HUES64 (cell line): ENCODE measurements at regions not wholly inside any gene's neighbourhood (a gene's known extent, or its start where the extent isn't known, plus 50 kb on each side); places are given as distances from the start of the nearest gene placed in this dataset.

Experiments
- H3K27ac ChIP-seq: 2 replicates; pipeline ENCODE4 v1.7.0; 2013; ENCODE audit warnings: low read depth, low read length, inconsistent platforms
- H3K27me3 ChIP-seq: 2 replicates; pipeline ENCODE4 v1.6.1; 2013; ENCODE audit warnings: mild to moderate bottlenecking, low read length; ENCODE audit not compliant: insufficient read depth
- H3K36me3 ChIP-seq: 2 replicates; pipeline ENCODE4 v1.6.1; 2013; ENCODE audit warnings: mild to moderate bottlenecking, low read length; ENCODE audit not compliant: insufficient read depth
- H3K4me1 ChIP-seq: 2 replicates; pipeline ENCODE4 v1.6.1; 2013; ENCODE audit warnings: mild to moderate bottlenecking, low read length, moderate library complexity; ENCODE audit not compliant: insufficient read depth
- H3K4me3 ChIP-seq: 2 replicates; pipeline ENCODE4 v1.5.1; 2013; ENCODE audit warnings: mild to moderate bottlenecking, low read length, moderate library complexity
- H3K9ac ChIP-seq: 2 replicates; pipeline ENCODE4 v1.6.1; 2013; ENCODE audit warnings: mild to moderate bottlenecking, low read depth, low read length
- H3K9me3 ChIP-seq: 2 replicates; pipeline ENCODE4 v1.6.1; 2013; ENCODE audit warnings: low read depth, low read length; ENCODE audit not compliant: insufficient read depth
- WGBS: fragments of 150-250, 120-280 bp; methylation state at CpG from one replicate; pipeline ENCODE4 v1.1.7; 2013; ENCODE audit warnings: missing lambda C conversion rate; 5-methylcytosine and 5-hydroxymethylcytosine counted together

DNA sequence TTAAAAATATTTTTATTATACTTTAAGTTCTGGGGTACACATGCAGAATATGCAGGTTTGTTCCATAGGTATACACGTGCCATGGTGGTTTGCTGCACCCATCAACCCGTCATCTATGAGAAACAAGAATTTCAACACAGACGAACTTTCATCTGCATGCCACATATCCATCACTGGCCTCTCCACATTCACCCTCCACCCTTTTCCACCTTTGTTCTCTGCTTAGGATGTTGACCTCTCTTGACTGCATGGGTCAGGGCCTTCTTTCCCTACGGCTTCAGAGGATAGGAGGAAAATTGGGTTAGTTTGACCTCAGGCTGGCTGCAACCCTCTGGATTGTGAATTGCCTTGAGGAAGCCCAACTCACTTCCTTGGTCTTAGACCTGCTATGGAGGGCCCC is 260.9 kb downstream of the MREG start:
- H3K9me3 ChIP-seq, result no peaks in the 10 kb centered on the region
- H3K36me3 ChIP-seq, result no peaks in the 10 kb centered on the region
- no peaks in the 10 kb centered on the region for H3K27me3 ChIP-seq
- H3K4me3 ChIP-seq, result no peak overlapping the region
- no peak overlapping the region for H3K9ac ChIP-seq
- WGBS, result 93% methylated on average over 4 of the region's 4 CpGs
- no peaks in the 10 kb centered on the region for H3K4me1 ChIP-seq
- H3K27ac ChIP-seq, result no peak overlapping the region

DNA sequence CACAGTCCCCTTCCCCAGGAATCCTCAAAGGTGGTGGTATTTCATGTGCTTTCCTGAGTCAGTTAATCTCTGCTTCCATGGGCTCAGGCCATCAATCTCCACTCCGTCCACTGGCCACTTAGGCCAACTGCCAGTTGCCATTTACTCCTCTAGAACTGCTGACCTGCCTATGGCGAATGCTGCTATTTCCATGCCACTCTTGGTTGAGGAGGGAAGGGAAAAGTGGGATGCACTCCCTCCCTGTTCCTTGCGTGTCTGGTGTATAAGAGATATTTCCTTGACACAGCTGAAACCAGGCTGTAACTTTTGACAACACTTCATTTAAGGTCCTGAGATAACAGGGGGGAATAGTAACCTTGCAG is 261.5 kb downstream of the MREG start:
- Histone ChIP-seq H3K27me3 (no peaks in the 10 kb centered on the region), H3K4me1 (no peaks in the 10 kb centered on the region), H3K4me3 (no peak overlapping the region), H3K9ac (no peak overlapping the region), H3K27ac (no peak overlapping the region), H3K9me3 (no peaks in the 10 kb centered on the region), H3K36me3 (no peaks in the 10 kb centered on the region)
- 93% methylated on average over 3 of the region's 3 CpGs for WGBS

DNA sequence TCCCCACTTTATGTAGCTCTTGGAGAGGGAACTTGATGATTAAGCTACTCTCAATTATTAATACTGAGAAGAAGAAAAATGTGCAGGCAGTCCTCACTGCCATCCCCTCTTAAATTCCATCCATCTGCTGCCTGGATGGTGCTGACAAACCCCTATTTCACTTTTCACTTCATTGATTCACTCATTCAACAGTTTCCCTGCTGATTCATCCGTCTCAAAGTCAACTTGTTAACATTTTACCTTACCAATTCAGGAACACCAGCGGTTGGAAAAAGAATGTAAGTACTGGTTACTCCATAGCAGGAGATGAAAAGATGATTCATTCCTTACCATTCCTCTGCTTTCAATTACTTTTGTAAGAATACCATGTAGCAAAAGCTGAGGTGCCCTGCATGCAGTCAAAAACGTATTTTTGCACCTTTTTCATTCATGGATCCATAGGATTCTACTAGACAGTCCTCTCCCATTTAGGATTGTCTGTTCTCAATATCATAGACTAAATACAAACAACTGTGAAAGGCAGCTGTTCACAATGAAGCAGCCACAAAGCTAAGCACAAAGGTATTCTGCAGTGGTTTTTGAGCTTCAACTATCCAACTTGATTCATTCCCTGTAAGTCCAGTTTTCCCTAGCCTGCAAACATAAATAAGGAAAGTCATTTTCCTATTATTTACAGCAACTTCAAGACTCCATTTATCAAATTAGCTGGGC is 262.0 kb downstream of the MREG start:
- Histone ChIP-seq H3K27me3 (no peaks in the 10 kb centered on the region), H3K4me1 (no peaks in the 10 kb centered on the region), H3K27ac (no peak overlapping the region), H3K4me3 (no peak overlapping the region), H3K36me3 (no peaks in the 10 kb centered on the region), H3K9me3 (no peaks in the 10 kb centered on the region), H3K9ac (no peak overlapping the region)
- 88% methylated on average over 3 of the region's 3 CpGs for WGBS

DNA sequence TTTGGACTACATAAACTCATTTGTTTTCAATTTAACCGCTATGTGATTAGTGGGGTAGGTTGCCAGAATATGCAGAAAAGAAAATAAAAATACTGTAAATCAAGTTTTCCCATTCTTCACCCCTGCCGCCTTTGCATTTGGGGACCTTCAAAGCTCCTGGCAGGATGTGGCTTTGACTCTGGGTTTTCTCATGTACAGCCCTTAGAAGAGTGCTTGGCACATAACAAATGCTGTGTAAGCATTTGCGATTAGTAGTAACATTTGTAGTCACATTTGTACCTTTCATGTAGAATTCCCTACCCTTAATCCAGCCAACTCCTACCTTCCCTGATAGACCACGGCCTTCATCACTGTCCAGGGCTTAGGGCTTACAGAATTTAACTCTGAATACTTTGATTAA is 262.6 kb downstream of the MREG start:
- no peaks in the 10 kb centered on the region for H3K9me3 ChIP-seq
- no peak overlapping the region for H3K27ac ChIP-seq
- H3K4me1 ChIP-seq, result no peaks in the 10 kb centered on the region
- H3K36me3 ChIP-seq, result no peaks in the 10 kb centered on the region
- H3K27me3 ChIP-seq, result no peaks in the 10 kb centered on the region
- no peak overlapping the region for H3K9ac ChIP-seq
- 97% methylated on average over 3 of the region's 4 CpGs for WGBS
- no peak overlapping the region for H3K4me3 ChIP-seq

DNA sequence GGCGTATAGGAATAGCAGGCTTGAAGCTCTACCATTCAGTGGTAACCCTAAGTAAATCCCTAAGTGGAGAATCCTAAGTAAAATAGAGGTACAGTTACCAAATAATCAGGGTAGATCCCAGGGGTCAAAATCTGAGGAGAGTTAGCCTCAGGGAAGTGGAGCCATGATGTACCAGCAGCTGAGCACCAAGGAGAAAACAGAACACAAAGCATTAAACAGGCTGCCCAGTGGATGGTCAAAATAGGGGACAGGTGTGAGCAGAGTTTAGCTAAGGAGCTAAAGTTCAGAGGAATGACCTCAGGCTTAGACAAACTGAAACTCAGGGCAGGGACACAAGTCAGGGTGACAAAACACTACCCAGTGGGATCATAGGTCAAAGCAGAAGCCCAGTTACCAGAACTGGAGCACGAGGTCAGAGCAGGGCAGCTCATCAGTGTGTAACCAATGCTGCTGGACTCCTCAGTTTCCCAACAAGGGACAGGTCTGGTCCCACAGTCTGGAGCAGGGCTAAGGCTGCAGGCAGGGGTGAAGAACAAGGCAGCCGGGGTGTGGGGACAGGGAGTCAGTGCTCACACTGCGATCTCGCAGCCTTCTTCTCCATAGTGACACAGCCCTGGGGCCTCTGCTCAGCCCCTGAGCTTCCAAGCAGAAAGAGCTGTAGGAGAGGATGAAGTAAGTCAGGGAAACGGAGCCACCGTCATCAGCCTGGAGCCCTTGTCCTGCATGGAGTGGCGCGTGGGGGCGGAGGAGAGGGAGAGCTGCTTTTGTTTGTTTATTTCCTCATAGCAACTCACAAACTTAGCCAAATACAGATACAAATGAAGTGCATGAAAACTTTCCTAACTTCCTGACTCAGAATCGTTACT is 264.0 kb downstream of the MREG start:
- Histone ChIP-seq H3K9me3 (no peaks in the 10 kb centered on the region), H3K4me3 (no peak overlapping the region), H3K27ac (no peak overlapping the region), H3K36me3 (no peaks in the 10 kb centered on the region), H3K27me3 (no peaks in the 10 kb centered on the region), H3K4me1 (no peaks in the 10 kb centered on the region), H3K9ac (no peak overlapping the region)
- 91% methylated on average over 9 of the region's 11 CpGs for whole genome bisulfite sequencing

DNA sequence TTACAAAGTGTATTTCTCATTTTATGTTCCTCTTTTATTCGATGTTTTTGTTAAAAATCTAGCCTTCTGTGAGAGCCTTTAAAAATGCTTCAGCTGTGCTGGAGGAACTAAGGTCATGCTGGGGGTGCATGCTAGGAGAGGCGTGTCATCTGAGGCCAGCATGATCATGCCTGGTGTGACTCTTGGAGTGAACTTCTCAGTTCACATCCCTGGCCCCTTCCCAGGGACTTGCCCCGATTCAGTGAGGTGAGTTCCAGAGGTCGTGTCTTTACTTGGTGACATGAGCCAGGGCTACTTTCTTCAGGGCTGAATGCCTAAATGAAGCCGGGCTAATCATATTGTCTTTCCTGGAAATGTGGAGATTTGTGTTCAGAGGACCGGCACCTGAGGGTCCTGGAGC is 264.9 kb downstream of the MREG start:
- H3K36me3 ChIP-seq, result no peaks in the 10 kb centered on the region
- no peaks in the 10 kb centered on the region for H3K4me1 ChIP-seq
- no peak overlapping the region for H3K4me3 ChIP-seq
- no peak overlapping the region for H3K27ac ChIP-seq
- H3K9me3 ChIP-seq, result no peaks in the 10 kb centered on the region
- H3K27me3 ChIP-seq, result no peaks in the 10 kb centered on the region
- WGBS, result 60% methylated on average over 6 of the region's 6 CpGs
- H3K9ac ChIP-seq, result no peak overlapping the region

DNA sequence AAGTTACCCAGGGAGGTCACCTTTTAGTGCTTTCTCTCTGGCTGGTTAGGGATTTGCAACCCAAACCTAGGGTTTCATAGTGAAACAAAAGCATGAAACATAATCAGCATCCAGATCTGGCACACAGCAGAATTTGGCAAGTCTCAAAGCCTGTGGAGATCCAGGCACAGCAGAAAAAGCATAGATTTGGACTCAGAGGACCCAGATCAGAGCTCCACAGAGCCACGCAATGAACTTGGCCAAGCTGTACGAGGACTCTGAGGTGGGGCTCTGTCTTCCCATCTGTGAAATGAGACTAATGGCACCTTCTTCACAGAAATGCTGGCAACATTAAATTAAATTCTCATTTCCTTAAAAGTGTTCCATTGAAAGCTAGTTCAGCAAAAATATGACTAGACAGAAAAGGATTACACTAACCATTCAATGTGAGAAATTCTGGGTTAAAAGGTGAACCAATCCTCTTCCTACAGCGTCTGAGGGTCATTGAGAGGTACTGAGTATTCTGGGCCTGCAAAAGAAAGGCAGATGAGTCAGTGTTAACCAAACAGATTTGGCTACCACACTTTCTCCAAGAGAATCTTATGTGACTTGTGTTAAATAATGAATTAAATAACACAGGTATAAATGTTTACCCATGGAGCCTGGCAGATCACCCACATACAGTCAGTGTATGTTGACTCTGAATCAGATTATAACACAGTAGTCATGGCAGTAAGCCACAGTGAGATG is 266.3 kb downstream of the MREG start:
- no peaks in the 10 kb centered on the region for H3K4me1 ChIP-seq
- no peak overlapping the region for H3K27ac ChIP-seq

DNA sequence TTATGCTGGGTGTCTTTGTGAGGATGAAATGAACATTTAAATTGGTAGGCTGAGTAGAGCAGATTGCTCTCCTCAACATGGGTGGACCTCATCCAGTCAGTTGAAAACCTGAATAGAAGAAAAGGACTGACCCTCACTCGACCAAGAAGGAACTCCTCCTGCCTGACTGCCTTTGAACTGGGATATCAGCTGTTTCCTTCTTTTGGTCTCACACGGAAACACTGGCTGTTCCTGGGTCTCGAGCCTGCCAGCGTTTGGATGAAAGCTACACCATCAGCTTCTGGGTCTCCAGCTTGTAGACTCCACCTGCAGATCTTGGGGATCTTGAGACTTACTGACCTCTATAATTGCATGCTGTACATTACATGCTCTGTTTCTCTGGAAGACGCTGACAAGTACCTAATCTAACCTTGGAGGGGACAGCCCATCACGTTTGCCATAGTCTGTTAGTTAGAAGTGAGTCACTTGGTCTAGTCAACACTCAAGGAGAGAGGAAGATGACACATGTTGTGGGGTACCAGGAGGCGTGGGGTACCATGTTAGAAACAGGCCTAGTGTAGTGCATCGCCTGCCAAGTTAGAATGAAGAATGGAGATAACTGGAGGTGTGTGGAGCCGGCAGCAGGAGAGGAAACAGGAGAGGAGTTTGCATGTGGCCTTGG is 267.0 kb downstream of the MREG start:
- no peaks in the 10 kb centered on the region for H3K27me3 ChIP-seq
- no peaks in the 10 kb centered on the region for H3K36me3 ChIP-seq
- no peak overlapping the region for H3K9ac ChIP-seq
- WGBS, result 92% methylated on average over 9 of the region's 9 CpGs
- H3K4me1 ChIP-seq, result no peaks in the 10 kb centered on the region
- H3K27ac ChIP-seq, result no peak overlapping the region
- H3K9me3 ChIP-seq, result no peaks in the 10 kb centered on the region
- no peak overlapping the region for H3K4me3 ChIP-seq

More for the DNA sequence above, 266.3 kb downstream of the MREG start:
- 98% methylated on average over 2 of the region's 3 CpGs for WGBS
- H3K36me3 ChIP-seq, result no peaks in the 10 kb centered on the region
- no peaks in the 10 kb centered on the region for H3K9me3 ChIP-seq
- no peak overlapping the region for H3K4me3 ChIP-seq
- H3K9ac ChIP-seq, result no peak overlapping the region
- H3K27me3 ChIP-seq, result no peaks in the 10 kb centered on the region

DNA sequence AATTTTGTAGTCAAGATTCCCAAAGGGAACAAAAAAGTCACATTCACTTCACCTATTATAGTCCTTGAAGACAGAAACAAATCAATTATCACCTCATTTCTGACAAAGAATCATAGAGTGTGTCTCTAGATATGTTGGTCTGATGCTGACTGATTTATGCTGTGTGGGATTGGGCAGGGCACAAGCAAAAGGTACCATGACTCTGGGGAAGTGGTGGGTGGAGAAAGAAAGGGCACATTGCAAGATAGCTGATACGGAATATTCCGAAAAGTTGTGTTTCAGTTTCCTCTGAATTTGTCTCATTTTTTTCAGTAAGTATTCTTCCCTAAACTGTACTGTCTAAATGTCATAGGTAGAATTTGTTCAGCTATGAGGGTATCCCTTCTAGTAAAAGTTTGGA is 268.0 kb downstream of the MREG start:
- no peaks in the 10 kb centered on the region for H3K36me3 ChIP-seq
- H3K9me3 ChIP-seq, result no peaks in the 10 kb centered on the region
- no peak overlapping the region for H3K4me3 ChIP-seq
- H3K27ac ChIP-seq, result no peak overlapping the region
- H3K27me3 ChIP-seq, result no peaks in the 10 kb centered on the region
- H3K4me1 ChIP-seq, result no peaks in the 10 kb centered on the region
- WGBS, result 100% methylated on average over 2 of the region's 2 CpGs
- H3K9ac ChIP-seq, result no peak overlapping the region

DNA sequence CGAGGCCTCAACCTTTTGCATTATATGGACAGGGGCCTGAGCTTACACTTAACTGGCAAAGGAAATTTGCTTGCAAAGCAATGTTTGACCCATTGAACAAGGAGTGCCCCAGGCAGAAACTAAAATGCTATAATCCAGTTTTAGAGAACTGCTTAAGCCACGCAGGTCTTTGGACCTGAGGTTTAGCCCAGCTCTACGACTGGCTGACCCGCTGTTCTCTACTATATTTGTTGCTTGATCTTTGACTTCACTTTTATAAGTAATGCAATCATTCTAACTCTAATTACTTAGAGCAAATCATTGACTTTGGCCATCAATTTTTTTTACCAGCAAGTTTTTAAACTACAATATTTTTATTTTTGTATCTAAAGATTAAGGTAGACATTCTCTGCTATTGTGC is 268.8 kb downstream of the MREG start:
- Histone ChIP-seq H3K4me3 (no peak overlapping the region), H3K27ac (no peak overlapping the region), H3K4me1 (no peaks in the 10 kb centered on the region), H3K9ac (no peak overlapping the region), H3K27me3 (no peaks in the 10 kb centered on the region), H3K9me3 (no peaks in the 10 kb centered on the region), H3K36me3 (no peaks in the 10 kb centered on the region)
- 91% methylated on average over 4 of the region's 4 CpGs for WGBS

DNA sequence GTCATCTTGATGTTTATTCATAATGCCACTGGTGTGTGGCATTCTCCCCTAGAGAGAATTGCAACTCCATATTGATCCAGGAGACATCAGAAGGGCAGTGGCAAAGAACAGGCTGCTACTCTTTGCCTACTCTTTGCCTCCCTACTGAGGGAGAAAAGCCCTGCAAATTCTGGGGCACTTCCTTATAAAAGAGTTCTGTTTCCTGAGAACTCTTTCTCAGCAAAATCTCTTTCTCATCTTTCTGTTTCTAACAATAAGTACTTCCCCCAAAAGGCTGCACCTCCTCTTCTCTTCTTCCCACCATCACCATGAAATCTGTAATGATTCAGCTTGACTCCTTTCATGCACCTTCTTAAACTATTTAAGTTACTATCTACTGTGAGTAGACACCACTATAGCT is 270.3 kb downstream of the MREG start:
- Histone ChIP-seq H3K4me1 (no peaks in the 10 kb centered on the region), H3K9ac (no peak overlapping the region), H3K9me3 (no peaks in the 10 kb centered on the region), H3K36me3 (no peaks in the 10 kb centered on the region), H3K27me3 (no peaks in the 10 kb centered on the region), H3K4me3 (no peak overlapping the region), H3K27ac (no peak overlapping the region)
